ENCODE measurements at regions not wholly inside any gene's neighbourhood (a gene's known extent, or its start where the extent isn't known, plus 50 kb on each side); places are given as distances from the start of the nearest gene placed in this dataset.
A peak's percentile ranks its signal among the peaks of the same experiment; 100 is the strongest.

DNA sequence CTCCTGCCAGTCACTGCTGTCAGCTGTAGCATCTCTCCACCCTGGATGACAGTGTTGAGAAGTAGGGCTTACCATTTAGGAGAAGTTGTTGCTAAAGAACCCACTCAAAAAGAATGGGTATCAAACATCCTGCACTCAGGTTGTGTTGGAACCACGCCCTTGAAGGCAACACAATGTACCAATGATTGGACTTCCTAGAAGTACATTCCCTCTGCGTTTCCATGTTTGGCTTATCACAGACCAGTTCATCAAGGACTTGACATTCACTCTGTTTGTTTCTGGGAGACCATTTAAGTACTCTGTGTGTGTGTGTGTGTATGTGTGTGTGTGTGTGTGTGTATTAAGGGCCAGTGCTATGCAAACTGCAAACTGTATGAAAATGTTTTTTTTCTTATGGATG lies 200.6 kb upstream of the GATB start:
- peak; percentile 10 for DNase-seq

DNA sequence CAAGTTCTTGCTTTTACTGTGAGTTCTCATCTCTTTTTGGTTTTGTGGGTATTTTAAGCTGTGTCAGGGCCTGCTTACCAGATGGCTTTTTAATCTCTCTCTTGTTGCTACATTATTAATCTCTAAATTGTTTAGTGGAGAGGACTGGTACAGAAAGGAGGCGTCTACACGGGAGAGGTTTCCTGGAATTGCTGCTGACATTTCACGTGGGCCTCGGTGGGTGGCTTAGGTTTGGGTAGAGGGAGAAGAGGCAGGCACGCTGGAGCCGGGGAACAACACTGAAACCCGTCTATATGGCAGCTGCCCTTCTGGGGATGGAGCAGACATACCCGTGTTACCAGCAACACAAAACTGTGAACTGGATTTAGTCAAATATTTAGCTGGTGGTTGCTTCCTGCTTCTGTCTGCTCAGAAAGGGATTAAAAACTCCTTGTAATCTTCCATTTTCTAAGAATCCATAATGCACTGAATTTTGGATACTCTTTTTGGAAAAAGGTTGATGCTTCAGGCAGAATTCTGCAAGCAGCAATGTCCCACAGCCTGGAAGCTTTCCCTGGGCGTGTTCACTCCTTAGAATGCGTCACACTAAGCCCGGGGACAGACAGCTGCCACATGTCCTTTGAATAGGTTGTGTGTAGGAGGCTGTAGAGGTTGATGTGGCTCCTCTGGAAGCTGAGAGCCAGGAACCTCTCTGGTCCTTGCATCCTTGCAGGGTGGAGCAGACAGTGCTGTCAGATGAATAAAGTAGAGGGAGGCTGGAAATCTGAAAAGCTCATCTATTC lies 199.8 kb upstream of the GATB start:
- DNase-seq = no peak

DNA sequence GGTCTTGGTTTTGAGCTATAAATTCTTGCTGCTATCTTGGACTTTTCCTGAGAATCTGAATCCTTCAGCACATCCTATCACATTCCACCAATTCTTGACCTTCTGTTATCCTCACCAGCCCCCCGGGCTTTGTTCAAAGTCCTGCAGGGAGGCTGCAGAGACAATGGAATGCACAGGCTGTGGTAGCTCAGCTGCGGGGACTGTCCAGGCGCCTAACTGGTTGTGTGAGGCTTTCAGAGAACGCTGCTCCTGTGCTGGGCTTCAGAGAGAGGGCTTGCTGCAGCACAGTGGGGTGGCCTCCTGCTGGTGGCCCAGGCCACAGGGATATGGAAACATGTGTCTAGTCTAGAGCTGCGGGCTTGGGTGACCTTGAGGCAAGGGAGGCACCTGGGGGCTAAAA lies 196.3 kb upstream of the GATB start:
- no peak for DNase-seq

DNA sequence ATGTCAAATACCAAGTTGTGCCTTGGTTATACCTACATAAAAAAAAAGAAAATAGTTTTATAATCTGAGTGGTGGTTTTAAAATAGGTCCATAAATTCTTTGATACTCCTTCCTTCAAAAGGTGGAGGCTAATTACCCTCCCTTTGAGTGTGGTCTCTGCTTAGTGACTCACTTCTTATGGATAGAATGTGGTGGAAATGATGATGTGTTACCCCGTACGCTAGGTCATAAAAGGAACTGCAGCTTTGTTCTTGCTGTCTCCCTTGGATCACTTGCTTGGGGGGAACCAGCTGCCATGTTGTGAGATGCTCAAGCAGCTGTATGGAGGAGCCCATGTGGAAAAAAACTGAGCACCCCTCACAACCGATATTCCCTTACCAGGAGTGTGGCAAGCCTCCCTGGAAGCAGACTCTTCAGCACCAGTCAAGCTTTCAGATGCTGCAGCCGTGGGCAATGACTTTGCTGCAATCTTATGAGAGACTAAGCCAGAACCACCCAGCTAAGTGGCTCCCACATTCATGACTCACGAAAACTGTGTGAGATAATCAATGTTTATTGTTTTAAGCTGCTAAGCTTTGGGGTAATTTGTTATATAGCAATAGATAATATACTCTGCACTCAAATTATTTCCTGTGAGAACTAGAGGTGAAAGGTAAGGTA lies 195.0 kb upstream of the GATB start:
- DNase-seq = no peak

DNA sequence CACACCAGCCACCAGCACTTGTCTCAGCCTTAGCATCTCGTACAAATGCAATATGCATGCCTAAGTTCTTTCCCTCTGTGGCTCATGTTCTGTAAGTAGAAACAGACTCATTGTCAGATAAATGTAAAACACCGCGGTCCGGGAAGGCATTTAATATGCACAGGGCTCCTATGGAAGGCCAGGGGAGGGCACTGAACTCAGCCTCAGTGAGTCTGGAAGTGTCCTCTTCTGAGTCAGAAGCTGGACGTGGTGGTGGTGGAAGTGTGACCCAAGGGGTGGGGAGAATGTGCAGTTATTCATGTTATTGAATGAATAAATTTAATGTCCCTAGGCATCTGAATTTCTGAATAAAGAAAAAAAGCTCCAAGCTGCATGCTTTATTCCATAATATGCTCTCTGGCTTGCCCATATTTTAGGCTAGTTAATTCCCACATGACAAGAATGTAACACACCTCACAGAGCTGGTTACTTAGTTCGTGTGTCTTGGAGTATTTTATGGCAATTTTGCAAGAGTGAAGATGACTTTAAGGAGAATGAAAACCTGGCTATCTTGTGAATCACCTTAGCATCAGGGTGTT lies 193.1 kb upstream of the GATB start:
- DNase-seq = no peak

DNA sequence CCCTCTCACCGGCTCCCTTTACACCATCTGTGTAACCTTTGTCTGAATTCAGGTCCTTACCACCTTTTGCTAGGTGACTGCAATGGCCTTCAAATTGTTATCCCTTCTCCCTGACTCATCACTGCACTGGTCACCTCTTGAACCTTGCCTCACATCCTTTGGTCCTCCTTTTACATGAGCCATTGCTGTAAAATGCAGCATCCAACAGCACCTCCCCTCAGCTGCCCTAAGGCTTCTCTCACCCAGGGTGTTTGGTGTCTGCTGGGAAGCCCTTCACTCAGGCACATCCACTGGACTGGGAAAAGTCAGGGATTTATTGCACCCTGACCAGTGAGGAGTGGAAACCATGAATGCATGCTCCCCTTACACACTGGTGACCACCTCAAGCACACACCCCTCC lies 192.5 kb upstream of the GATB start:
- no peak for DNase-seq

DNA sequence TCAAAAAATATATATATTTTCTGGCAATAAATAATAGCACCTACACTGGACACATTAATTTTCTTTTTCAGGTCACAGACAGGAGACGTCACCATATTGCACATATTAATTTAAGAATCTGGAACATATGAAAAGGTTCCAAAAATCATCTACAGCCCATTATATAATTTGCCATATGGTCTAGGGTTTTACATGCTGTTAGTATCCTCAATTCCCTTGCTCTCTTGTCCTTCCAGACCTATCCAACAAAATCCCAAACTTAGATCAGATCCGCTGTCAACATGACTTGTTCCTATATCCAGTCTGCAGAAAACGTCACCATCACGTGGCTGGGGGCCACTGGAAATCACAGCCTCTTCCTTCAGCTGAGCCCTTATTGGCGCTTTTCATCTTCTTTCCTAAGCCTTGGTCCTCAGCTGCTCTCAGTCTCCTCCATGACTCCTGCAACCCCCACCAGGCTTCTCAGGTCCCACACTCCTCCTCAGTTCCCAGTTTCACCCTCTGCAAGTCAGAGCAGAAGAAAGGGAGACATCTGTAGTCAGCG lies 192.0 kb upstream of the GATB start:
- no peak for DNase-seq

DNA sequence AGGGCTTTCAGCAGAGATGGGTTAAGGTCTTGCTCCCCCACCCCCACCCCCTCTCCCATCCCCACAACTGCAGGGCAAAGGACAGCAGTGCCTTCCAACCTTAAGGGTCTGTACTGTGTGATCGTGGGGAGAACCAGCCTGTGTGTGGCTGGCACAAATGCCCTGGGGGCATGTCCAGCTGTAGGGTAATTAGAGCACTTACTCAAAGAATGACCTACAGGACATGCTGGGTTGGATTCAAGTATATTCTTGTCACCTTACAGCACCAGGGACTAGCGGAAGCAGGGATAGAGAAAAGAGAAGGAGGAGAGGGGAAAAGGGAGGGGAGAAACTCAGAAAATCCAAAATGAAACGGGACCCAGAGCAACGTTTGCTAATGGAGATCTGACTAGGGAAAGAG lies 191.3 kb upstream of the GATB start:
- no peak for DNase-seq

DNA sequence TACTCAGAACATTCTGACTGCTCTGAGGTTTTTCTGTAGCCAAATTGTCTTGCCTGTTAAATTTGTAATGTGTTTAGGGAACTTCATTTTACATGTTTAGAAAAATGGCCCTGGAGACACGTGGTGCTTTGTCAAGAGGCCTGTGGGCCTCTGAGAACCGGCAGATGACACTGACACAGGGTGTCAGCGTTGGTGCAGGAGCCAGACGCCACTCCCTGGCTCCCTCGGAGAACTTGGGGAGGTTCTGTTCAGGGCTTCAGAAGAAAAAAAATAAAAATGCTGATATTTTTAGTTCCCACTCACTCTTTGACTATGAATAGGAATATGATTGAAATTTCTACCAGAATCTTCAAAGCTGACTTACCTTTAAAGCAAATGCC lies 190.9 kb upstream of the GATB start:
- no peak for DNase-seq

DNA sequence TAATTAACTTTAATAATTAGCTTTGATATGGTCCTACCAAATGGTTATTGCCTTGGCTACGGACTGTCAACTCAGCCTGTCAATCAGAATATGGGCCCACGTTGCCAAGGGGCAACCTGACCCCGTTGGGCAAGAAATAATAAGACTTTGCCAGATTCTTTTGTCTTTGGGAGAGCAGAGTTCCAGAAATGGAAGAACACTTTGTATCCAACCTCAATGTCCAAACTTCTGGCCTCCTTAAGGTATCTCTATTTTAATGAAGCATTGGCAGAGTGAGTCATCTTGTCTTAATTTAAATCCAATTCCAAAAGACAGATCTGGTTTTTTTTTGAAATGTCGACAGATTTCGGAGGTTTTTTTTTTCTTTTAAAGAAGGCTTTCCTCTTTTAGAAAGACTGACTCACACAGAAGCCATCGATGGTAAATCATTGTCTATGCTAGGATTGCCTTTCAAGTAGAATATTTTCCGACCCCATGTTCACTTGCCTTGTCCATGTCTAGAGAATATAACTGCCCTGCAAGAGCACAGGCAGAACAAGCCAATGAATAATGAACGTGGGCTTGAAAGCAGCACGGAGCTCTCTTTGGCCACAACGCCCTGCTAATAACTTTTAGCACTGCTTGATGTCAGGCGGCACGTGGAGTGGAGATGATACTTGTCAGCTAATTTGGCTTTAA lies 190.3 kb upstream of the GATB start:
- DNase-seq = no peak

DNA sequence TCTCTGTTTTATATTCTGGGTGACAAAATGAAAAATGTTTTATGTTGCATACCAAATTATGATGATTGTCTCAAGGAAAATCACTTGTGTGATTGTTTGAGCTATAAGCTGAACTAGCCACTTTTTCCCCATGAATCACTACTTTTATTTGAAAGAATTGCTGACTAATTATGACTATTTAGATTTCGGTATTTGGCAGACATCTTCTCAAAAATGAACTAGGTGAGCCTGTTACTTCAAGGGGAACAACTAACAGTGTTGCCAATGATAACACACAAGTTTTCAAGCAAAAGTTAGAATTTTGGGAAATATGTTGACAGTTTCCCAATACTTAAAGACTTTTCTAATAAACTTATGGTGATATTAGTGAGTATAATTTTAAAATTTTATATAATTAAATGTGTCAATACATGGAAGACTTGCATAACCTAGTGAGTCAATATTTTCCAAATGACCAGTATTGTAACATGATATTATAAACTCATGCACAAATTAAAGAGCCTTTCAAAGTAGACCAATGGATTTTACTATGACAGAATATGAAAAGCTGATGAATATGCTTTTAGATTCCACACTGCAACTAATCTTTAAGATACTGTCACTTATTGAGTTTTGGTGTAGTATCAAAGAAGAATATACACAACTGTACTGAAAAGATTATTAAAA lies 187.7 kb upstream of the GATB start:
- no peak for DNase-seq

DNA sequence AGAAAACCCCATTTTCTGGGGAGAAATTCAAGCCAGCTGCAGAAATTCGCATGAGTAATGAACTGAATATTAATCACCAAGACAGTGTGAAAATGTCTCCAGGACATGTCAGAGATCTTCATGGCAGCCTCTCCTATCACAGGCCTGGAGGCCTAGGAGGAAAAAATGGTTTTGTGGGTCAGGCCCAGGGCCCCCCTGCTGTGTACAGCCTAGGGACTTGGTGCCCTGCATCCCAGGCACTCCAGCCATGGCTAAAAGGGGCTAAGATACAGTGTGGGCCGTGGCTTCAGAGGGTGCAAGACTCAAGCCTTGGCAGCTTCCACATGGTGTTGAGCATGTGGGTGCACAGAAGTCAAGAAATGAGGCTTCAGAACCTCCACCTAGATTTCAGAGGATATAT lies 185.9 kb upstream of the GATB start:
- DNase-seq = no peak

DNA sequence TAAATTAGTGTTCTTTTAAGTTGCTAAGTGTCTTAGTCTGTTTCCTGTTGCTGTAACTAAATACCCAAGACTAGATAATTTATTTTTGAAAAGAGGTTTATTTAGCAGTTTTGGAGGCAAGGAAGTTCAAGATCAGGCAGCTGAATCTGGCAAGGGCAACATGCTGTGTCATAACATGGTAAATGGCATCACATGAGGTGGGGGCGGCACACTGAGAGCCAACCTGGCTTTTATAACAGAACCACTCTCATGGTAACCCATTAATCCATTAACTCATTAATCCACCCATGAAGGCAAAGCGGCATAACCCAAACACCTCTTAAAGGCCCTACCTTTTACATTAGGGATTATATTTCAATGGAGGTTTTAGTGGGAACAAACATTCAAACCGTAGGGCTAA lies 182.2 kb upstream of the GATB start:
- DNase-seq = no peak

DNA sequence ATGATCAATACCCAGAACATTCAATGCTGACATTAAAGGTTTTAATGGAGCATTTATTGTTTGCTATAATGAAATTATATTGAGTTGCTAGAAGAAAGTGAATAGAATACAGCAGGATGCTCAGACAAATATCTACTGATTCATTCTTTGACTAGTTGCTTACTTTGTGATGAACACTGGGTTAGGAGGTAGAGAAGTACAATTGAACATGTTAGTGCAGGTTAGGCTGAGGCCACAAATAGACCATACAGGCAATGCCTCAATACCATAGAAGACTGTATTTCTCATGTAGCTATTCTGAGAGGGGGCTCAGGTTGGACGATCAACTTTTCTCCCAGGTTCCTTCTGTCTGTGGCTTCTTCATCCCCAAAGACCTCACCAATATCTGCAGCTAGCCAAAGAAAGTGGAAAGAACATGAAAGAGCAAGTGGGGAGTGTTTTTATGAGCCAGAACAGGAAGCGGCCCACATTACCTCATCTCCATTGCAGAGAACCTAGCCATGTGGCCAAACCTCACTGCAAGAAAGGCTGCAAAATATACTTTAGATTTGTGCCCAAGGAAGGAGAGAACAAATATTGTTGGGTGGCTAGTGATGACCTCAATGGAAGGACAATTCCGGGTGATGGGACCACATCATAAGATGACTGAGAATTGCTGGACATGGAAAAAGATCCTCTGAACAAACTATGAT lies 180.3 kb upstream of the GATB start:
- no peak for DNase-seq

DNA sequence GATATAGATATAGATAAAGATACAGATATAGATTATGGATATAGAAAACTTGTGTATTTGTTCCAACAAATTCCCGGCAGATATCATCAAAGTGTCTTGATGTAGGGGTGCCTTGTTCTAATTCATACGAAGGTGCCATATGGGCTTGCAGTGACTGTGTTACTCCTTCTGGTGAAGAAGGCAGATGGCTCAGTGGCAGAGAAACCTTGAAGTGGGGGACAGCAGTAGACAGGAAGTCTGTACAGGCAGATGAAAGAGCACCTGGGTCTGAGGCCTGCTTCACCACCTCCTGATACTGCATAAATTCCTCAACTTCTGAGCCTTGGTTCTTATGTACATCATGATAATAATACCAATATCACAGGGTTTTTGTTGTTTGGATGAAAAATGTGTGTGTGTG lies 179.5 kb upstream of the GATB start:
- no peak for DNase-seq

DNA sequence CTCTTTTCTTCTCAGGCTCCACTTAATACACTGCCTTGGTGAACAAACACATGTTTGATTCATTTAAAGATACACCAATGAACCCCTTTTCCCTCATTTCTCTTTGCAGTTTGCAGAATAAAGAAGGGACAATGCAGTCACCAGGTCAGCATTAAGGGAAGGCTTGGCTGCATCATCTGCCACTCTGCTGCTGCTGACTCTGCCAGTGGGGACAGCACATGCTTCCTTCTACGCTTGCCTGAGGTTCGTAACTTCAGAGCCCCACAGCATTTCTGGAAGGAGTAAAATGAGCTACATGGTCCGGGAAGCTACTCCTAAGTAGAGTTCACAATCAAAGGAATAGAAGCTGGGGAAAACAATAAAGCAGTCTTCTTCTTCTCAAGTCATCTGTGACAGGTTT lies 178.9 kb upstream of the GATB start:
- no peak for DNase-seq

DNA sequence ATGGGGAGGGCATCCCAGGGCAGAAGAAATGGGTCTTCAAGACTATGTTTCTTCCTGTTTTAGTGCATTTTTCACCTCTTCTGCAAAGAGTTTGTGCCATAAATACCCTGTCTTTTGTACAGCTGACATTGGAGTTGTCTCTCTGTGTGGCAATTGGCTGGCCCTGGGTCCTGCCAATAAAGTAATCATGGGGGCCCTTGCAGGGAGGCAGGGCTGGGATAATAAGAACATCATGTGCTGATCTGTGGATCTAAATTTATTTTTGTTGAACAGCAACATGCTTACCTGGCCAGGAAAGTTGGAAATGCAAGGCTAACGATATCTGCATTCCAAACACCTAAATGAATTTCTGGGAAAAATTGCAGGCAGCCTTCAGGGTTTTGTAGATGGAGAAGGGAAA lies 174.6 kb upstream of the GATB start:
- DNase-seq = no peak

DNA sequence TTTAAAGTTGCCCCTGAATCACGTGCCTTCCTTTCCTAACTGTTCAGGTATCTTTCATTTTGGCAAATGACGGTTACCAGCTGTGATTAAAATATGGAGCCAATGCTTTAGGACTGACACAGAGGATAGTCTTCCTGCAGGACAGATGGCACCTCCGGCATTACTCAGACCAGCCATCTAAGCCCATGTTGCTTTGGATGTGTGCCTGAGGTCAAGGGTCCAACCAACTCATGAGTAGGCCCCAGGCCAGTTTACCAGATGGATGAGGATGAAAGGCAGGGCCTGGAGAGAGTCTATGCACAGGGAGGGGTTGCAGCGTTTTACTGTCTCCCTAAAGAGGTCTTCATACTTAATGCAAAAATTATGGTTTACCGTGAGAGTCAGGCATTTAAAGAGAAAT lies 174.0 kb upstream of the GATB start:
- no peak for DNase-seq

DNA sequence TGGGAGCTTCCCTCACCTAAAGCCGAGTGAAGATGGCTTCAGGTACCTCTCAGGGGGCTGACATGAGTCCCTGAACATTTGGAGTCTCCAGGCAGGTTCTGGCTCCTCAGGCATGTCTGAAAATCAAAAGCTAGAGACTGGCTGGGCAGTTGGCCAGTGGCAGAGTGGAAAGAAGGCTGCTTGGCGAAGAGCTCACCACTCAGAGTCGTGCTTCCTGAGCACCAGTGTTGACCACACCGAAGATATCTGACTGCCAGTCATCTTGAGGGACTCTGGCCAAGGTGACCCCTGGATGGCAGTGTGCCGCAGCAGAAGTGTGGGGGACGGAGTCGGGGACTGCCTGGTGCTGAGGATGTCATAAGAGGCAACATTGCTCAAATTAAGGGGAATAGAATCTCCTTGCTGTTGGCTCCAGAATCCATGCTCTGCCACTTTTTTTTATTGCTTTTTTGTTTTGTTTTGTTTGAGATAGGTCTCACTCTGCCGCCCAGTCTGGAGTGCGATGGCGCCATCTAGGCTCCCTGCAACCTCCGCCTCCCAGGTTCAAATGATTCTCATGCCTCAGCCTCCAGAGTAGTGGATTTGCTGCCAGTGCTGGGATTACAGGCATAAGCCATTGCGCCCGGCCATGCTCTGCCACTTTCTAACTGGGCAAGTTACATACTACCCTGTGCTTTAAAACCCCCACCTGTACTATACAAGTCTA lies 172.5 kb upstream of the GATB start:
- no peak for DNase-seq

DNA sequence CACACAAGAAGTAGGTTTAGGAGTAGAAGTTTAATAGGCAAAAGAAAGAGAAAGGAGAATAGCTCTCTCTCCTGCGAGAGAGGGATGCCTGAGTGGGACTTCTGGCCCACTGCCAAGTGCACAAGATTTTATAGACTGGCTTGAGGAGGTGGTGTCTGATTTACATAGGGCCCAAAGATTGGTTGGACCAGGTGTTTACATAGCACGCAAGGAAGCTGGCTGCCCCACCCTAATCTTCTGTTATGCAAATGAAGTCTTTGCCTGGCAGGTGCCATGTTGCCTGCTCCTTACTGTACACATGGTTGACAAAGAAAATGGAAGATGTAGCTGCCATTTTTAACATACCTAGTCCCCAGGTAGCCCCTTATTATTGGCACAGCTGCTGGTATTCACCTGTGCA lies 170.8 kb upstream of the GATB start:
- peak; percentile 21 for DNase-seq

DNA sequence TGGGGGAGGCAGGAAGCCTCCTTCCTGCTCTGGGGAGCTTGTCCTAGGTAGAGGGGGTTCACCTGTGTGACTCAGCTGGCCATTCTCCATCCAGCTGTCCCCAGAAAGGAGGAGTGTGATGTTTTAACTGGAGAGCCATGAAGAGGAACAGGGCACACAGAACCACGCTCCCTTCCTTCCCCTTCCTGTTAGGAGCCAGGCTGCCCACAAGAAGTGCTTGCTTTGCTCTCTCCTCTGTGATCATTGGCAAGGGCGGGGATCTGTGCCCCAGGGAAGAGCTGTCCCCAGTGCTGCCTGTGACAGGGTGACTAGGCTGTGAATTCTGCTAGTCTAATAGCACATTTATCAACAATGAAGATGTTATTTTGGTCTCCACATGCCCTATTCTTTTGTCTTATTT lies 169.6 kb upstream of the GATB start:
- no peak for DNase-seq

DNA sequence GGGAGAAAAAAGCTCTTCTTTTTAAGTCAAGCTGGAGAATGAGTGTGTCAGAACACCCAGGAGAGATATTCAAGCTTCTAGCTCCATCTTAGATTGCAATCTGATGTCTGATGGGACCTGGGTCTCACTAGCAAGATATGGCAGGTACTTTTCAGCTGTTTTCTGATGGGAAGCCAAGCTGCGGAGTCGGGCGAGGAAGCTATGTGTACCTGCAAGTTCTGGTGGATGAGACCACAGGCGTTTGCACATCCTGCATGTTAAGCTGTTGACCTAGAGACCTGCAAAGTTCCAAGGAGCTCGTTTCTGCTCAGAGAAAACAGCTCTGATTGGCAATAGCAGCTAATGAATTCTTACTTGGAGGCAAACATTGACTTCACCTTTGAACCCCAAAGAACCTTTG lies 167.3 kb upstream of the GATB start:
- DNase-seq = no peak

Measured in NCI-H526 treated with DMSO at 0.1 percent for 48 hours (cell line).